H9 (cell line): ENCODE measurements at regions not wholly inside any gene's neighbourhood (a gene's known extent, or its start where the extent isn't known, plus 50 kb on each side); places are given as distances from the start of the nearest gene placed in this dataset.

Experiments
- DNase-seq: peaks from one replicate; pipeline ENCODE4 v3.0.0-alpha.2; 2017
- H2AFZ ChIP-seq: one replicate; pipeline ENCODE4 v1.6.1; 2013; ENCODE audit warnings: mild to moderate bottlenecking, low read length, control low read depth, moderate library complexity
- H2AK5ac ChIP-seq: 2 replicates; pipeline ENCODE4 v1.6.1; 2013; ENCODE audit warnings: low read length, control low read depth, mixed read lengths; ENCODE audit not compliant: insufficient read length
- H2BK120ac ChIP-seq: one replicate; pipeline ENCODE4 v1.6.1; 2013; ENCODE audit warnings: low read depth, mild to moderate bottlenecking, low read length, control low read depth, inconsistent platforms; ENCODE audit not compliant: poor library complexity, severe bottlenecking
- H2BK12ac ChIP-seq: 2 replicates; pipeline ENCODE4 v1.6.1; 2013; ENCODE audit warnings: low read length, control low read depth, mixed read lengths, low read depth; ENCODE audit not compliant: insufficient read length
- H2BK15ac ChIP-seq: 2 replicates; pipeline ENCODE4 v1.6.1; 2013; ENCODE audit warnings: low read depth, low read length, control low read depth
- H2BK20ac ChIP-seq: one replicate; pipeline ENCODE4 v1.6.1; 2013; ENCODE audit warnings: low read depth, mild to moderate bottlenecking, low read length, control low read depth, inconsistent platforms; ENCODE audit not compliant: poor library complexity, severe bottlenecking
- H2BK5ac ChIP-seq: 2 replicates; pipeline ENCODE4 v1.6.1; 2013; ENCODE audit warnings: low read length, control low read depth, mixed read lengths; ENCODE audit not compliant: insufficient read length
- H3K14ac ChIP-seq: 2 replicates; pipeline ENCODE4 v1.6.1; 2013; ENCODE audit warnings: low read length, control low read depth; ENCODE audit not compliant: insufficient read depth
- H3K18ac ChIP-seq: 2 replicates; pipeline ENCODE4 v1.6.1; 2013; ENCODE audit warnings: low read depth, mild to moderate bottlenecking, mixed read lengths, low read length, control low read depth; ENCODE audit not compliant: insufficient read length
- H3K23ac ChIP-seq: 2 replicates; pipeline ENCODE4 v1.6.1; 2013; ENCODE audit warnings: low read length, control low read depth, mixed read lengths, low read depth; ENCODE audit not compliant: insufficient read length
- H3K23me2 ChIP-seq: 2 replicates; pipeline ENCODE4 v1.6.1; 2013; ENCODE audit warnings: low read depth, mild to moderate bottlenecking, mixed read lengths, low read length, control low read depth; ENCODE audit not compliant: insufficient read length, poor library complexity, severe bottlenecking
- H3K27ac ChIP-seq: 2 replicates; pipeline ENCODE4 v1.5.1; 2013; ENCODE audit warnings: low read length, control low read depth, mixed read lengths, low read depth; ENCODE audit not compliant: insufficient read length
- H3K27me3 ChIP-seq: 2 replicates; pipeline ENCODE4 v1.6.1; 2013; ENCODE audit warnings: low read length, control low read depth, inconsistent platforms; ENCODE audit not compliant: insufficient read depth
- H3K4ac ChIP-seq: 2 replicates; pipeline ENCODE4 v1.6.1; 2013; ENCODE audit warnings: low read depth, mild to moderate bottlenecking, control low read depth, inconsistent platforms, low read length, moderate library complexity
- H3K4me1 ChIP-seq: 2 replicates; pipeline ENCODE4 v1.6.1; 2013; ENCODE audit warnings: low read length, control low read depth, inconsistent platforms; ENCODE audit not compliant: insufficient read depth
- H3K4me2 ChIP-seq: 2 replicates; pipeline ENCODE4 v1.6.1; 2013; ENCODE audit warnings: low read length, control low read depth, mixed read lengths; ENCODE audit not compliant: insufficient read length, insufficient read depth
- H3K56ac ChIP-seq: 2 replicates; pipeline ENCODE4 v1.6.1; 2013; ENCODE audit warnings: low read depth, mild to moderate bottlenecking, mixed read lengths, low read length, control low read depth; ENCODE audit not compliant: insufficient read length
- H3K79me1 ChIP-seq: 2 replicates; pipeline ENCODE4 v1.6.1; 2013; ENCODE audit warnings: low read depth, mild to moderate bottlenecking, moderate library complexity, low read length, control low read depth, inconsistent platforms; ENCODE audit not compliant: insufficient read depth, poor library complexity, severe bottlenecking
- H3K79me2 ChIP-seq: 2 replicates; pipeline ENCODE4 v1.6.1; 2013; ENCODE audit warnings: low read length, control low read depth, inconsistent platforms; ENCODE audit not compliant: insufficient read depth
- H3K9ac ChIP-seq: 2 replicates; pipeline ENCODE4 v1.6.1; 2013; ENCODE audit warnings: low read length, control low read depth, mixed read lengths; ENCODE audit not compliant: insufficient read length; ENCODE audit errors: extremely low read depth
- H3K9me3 ChIP-seq: one replicate; pipeline ENCODE4 v1.6.1; 2013; ENCODE audit warnings: low read depth, low read length, inconsistent platforms; ENCODE audit not compliant: control insufficient read depth
- H3T11ph ChIP-seq: one replicate; pipeline ENCODE4 v1.6.1; 2013; ENCODE audit warnings: mild to moderate bottlenecking, low read length, control low read depth, inconsistent platforms
- H4K20me1 ChIP-seq: one replicate; pipeline ENCODE4 v1.6.1; 2013; ENCODE audit not compliant: control insufficient read depth, insufficient read length, insufficient read depth
- H4K5ac ChIP-seq: 2 replicates; pipeline ENCODE4 v1.6.1; 2013; ENCODE audit warnings: low read depth, mild to moderate bottlenecking, mixed read lengths, low read length, control low read depth; ENCODE audit not compliant: insufficient read length
- H4K8ac ChIP-seq: replicated peaks from 2 replicates; pipeline ENCODE4 v1.6.1; 2013; ENCODE audit warnings: low read length, control low read depth, mixed read lengths, low read depth; ENCODE audit not compliant: insufficient read length
- H4K91ac ChIP-seq: 2 replicates; pipeline ENCODE4 v1.6.1; 2013; ENCODE audit warnings: low read depth, mild to moderate bottlenecking, moderate library complexity, mixed read lengths, low read length, control low read depth; ENCODE audit not compliant: insufficient read length
- H3K27ac Mint-ChIP-seq, 3 experiments: 2 replicates in 2 of 3; 3 replicates in 1 of 3; pipeline ENCODE4 v1.8.0; 2020 to 2021; ENCODE audit warnings: mixed read lengths in 3 of 3, mild to moderate bottlenecking in 1 of 3, moderate library complexity in 1 of 3
- H3K27me3 Mint-ChIP-seq: 2 replicates; pipeline ENCODE4 v1.8.0; 2021; ENCODE audit warnings: low read depth, mild to moderate bottlenecking, moderate library complexity, mixed read lengths
- H3K36me3 Mint-ChIP-seq, 3 experiments: 2 replicates in 2 of 3; 3 replicates in 1 of 3; pipeline ENCODE4 v1.8.0; 2020 to 2021; ENCODE audit warnings: low read depth in 3 of 3, mixed read lengths in 3 of 3; ENCODE audit not compliant: insufficient read depth in 1 of 3
- H3K4me1 Mint-ChIP-seq, 2 experiments: 2 replicates each; pipeline ENCODE4 v1.8.0; 2020; ENCODE audit warnings: mixed read lengths in 2 of 2
- H3K4me3 Mint-ChIP-seq, 2 experiments: 2 replicates in 1 of 2; 3 replicates in 1 of 2; pipeline ENCODE4 v1.8.0; 2020 to 2021; ENCODE audit warnings: mild to moderate bottlenecking in 2 of 2, mixed read lengths in 2 of 2, moderate library complexity in 1 of 2
- H3K9me3 Mint-ChIP-seq, 2 experiments: 2 replicates in 1 of 2; 3 replicates in 1 of 2; pipeline ENCODE4 v1.8.0; 2020; ENCODE audit warnings: mild to moderate bottlenecking in 2 of 2, mixed read lengths in 2 of 2, moderate library complexity in 1 of 2
- CTCF ChIP-seq: fragments of 200-600 bp; sonication (generic); conservative IDR thresholded peaks from 3 replicates; pipeline ENCODE4 v1.8.0; 2021; ENCODE audit warnings: antibody characterized with exemption, mild to moderate bottlenecking
- WGBS: extraction: QIAGEN DNeasy Blood & Tissue Kit; methylation state at CpG from one replicate; pipeline ENCODE4 v1.1.7; 2013; ENCODE audit warnings: missing lambda C conversion rate, low lambda C conversion rate, mixed read lengths; ENCODE audit not compliant: insufficient read length; ENCODE audit errors: extremely low coverage; 5-methylcytosine and 5-hydroxymethylcytosine counted together

- Histone ChIP-seq H3K27me3 (no peaks in the 10 kb centered on the region), H4K91ac (no peak overlapping the region), H2AK5ac (no peak overlapping the region), H3K4me2 (no peak overlapping the region), H4K20me1 (no peaks in the 10 kb centered on the region), H4K8ac (no peak overlapping the region), H3K23ac (no peak overlapping the region), H2BK12ac (no peak overlapping the region), H3K79me1 (no peaks in the 10 kb centered on the region), H3K9ac (no peak overlapping the region), H3K4me1 (no peaks in the 10 kb centered on the region), H3K56ac (no peak overlapping the region), H2BK120ac (no peak overlapping the region), H2BK5ac (no peak overlapping the region), H3K14ac (no peak overlapping the region), H3K4ac (no peak overlapping the region), H2AFZ (no peak overlapping the region), H3K23me2 (no peaks in the 10 kb centered on the region), H2BK15ac (no peak overlapping the region), H2BK20ac (no peak overlapping the region), H3K18ac (no peak overlapping the region), H3K79me2 (no peaks in the 10 kb centered on the region), H3K9me3 (no peaks in the 10 kb centered on the region), H4K5ac (no peak overlapping the region), H3K27ac (no peak overlapping the region), H3T11ph (no peak overlapping the region)
- no peak for TF ChIP-seq CTCF
- Mint-ChIP-seq H3K27me3 (no peaks in the 10 kb centered on the region), H3K36me3 (no peaks in the 10 kb centered on the region), H3K4me1 (peaks cover 3 to 6% of the 10 kb centered on the region in 2 experiments; a peak in 1 of 4 replicates), H3K9me3 (peaks cover 3 to 4% of the 10 kb centered on the region in 2 experiments; a peak in 1 of 5 replicates), H3K4me3 (no peak overlapping the region), H3K27ac (no peak overlapping the region)
- no CpG with 5 or more reads among the region's 2 CpGs for WGBS
- no peak for DNase-seq
Observed at GRCh38 chr16:14020141-14020540, 51.0 kb upstream of the MRTFB start.
